NOMO-1 (cell line): ENCODE measurements at regions not wholly inside any gene's neighbourhood (a gene's known extent, or its start where the extent isn't known, plus 50 kb on each side); places are given as distances from the start of the nearest gene placed in this dataset.

Source experiments
- DNase-seq, 2 experiments: peaks; one replicate each; lab custom pipeline; 2025; ENCODE audit not compliant: unreplicated experiment in 2 of 2; lab: John Stamatoyannopoulos, UW

DNA sequence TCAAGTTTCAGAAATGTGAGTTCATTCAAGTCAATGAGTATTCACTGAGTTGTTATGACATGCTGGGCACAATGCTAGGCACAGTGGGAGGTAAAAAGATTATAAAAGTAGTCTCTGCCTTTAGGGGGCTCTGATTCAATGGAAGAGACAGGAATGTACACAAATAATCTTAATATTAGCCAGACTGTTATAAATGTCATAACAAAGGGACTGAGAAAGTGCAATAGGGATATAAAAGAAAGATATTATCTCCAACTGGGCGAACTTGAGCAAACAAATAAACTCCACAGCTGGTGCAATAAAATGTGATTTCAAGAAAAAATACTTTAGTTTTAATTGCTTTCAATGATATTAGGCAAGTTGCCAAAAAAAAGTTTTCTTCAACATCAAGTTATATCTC lies 755.2 kb downstream of the BRINP1 start:
- no peak for DNase-seq

DNA sequence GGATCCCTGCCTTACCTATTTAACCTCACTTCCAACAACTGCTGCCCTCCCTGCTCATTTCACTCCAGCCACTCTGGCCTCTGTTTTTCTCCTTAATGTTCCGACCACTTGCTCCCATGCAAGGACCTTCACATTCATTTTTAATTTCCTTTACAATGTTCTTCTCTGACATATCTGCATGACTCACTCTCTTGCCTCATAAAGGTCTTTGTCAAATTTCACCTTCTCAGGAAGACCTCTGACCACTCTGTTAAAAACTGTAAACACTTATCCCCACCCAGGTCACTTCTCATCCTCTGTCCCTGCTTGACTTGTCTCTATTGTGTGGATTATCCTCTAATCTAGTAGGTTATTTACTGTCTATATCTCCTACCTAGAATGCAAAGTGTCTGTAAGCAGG lies 751.2 kb downstream of the BRINP1 start:
- no peak for DNase-seq

DNA sequence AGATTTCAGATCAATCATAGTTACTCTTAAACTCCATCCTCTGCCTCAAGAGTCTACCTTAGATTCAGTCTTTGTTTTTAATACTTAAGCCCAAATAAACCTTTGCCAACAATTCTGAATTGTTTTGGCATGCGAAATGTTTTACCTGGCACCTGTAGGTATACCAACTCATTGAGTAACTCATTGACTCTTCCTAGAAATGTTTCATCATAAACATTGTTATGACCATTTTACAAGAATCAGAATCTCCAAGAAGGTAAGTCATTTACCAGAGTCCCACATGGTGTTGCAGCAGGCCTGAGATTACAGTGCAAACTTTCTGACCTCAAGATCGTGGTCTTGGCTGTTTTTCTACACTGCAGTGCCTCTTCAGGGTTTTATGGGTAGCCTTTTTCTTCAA lies 750.4 kb downstream of the BRINP1 start:
- no peak for DNase-seq

DNA sequence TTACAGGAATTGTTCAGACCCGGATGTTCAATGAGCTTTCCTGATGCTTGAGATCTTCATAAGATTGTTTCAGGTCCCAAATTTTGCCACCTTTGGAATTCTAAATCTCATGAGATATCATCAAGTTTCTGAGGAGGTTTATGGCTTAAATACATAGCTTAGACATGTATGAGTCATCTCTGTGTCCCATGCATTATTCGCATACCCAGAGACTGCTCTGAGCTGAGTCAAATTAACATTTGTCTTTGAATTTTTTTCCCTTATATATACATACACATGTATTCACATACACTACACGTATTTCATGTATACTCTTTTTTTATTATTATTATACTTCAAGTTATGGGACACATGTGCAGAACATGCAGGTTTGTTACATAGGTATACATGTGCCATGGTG lies 744.6 kb downstream of the BRINP1 start:
- no peak for DNase-seq

DNA sequence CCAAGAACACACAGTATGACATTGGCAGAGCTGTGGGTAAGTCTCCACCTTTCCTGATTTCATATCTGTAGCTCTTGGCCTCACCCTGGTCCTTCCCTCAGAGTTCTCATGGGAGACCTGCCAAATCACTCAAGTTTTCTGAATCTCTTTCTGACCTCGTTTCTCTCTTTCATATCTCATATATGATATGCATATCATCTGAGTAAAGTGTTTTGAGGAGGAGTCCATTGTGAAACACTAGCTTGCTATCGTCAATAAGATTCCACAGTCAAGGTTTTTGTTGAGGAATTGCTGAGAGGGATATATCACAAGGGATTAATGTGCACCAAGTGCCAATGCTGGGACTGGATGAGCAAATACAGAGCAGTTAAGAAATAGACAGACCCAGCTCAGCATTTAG lies 739.2 kb downstream of the BRINP1 start:
- DNase-seq = no peak

DNA sequence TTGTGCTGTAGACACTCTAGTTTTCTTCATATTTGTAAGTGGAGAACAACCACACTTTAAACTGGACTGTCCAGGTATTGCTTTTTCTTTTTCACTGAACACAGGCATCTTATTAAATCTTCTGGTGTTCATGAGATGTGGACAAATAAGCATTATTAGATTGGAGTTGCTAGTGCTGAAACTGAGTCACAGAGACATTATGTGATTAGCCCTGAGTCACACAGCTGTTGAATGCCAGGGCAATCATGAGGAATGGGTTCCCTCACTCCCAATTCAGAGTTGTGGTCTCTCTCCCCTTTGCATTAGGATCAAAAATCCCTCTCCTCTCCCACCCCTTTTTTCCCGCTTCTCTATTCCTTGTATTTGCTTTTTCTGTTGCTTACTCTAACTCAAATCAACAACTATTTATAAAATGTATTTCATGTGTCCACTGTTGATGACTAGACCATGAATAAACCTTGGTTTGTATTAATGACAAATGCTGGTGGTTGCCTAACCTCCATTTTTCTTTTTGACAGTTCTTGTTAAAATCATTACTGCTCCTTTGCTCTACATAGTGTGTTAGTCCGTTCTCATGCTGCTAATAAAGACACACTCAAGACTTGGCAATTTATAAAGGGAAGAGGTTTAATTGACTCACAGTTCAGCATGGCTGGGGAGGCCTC lies 738.2 kb downstream of the BRINP1 start:
- no peak for DNase-seq

DNA sequence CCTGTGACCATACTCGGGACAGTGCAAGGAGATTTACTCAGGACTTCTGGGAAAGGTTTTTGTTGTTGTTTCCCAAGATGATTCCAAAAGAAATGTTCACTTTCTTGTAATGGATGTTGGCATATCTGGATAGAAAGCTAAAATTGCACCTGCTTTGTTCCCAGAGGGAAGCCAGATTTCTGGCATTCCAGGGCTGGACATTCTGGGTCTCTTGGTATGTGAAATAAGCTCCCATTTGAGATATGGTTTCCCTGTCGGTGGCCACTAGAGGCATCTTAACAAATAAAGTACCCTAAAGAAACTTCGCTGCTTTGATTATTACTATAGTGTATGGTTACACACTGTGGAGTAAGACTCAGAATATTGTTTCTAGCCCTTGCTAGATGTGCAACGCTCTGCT lies 737.3 kb downstream of the BRINP1 start:
- no peak for DNase-seq

DNA sequence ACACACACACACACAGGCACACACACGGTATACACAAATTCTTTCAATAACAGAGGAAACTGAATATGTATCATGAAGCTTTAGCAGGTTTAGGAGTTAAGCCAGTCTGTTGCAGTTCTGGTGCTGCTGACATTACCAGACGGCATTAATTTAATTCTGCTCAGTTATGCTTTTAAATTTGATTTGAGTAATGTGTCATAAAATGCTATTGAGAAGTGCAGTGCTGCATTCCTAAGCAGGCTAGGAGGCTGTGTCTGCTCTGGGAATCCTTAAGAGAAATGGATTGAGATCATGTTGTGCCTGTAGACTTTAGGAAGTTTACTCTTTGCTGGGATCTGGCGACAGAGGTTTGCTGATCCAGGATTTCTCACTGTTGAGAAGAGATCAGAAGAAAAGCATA lies 733.8 kb downstream of the BRINP1 start:
- DNase-seq = no peak

DNA sequence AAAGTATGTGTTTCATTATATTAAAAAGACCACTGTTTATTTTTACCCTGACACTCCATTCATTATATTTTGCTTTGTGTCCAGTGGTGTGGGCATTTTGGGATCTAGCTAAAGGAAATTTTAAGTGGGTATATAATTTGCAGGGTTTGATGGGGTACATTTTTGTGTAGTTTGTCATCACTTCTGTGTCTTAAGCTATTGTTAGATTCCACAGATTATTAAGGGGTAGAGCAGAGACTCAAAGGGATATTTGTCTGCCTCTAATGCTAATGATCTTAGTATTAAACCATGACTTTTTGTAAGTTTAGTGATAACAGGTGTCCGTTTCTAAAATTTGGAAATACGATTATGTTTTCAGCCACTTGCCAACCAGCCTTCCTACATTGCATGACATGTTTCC lies 731.6 kb downstream of the BRINP1 start:
- no peak for DNase-seq

DNA sequence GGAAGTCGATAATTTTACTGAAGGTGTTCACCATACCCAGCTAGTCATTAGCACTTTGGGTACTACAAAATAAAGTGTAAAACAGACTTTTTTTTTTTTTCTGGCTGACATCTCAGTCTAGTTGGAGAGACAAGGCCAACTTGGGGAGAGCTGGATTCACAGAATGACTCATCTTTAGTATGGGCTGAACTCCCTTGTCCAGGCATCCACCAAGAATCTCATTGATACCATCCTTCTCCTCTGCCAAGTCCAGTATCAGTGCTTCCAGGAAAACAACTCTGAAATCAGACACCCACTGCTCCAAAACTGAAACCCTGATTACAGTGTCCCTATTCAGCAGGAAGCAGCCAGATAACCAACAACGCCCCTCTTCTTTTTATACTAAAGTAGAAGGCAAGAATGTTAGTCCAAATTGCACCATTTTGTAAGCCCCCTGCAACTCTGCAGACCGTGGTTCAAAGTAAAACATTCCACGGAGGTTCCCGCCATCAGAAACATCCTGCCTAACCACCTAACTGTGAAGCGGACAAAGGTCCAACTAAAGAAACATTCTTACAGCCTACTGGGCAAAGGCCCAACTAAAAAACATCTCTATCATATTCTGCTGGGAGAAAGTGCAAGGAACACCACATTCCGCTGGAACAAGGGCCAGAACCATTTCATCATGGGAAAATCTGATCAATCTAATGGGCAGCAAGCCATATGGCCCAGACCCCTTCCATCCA lies 728.2 kb downstream of the BRINP1 start:
- no peak for DNase-seq

DNA sequence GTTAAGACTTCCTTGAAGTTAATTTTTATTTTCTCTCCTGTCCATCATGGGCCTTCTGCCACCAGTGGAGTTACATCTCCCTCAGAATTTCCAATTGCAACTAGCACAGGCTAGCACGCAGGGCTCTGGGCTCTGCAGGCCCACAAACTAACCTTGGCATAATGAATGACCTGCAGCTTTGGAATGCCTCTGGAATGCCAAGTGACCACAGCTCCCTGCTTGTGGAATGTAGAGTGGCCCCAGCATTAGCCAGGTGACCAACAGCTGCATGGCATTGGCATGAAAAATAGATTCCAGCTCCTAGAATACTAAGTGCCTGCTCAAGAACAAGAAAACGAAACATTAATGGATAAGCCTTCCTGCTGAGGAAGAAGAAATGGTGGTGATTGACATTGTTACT lies 726.1 kb downstream of the BRINP1 start:
- DNase-seq = no peak

DNA sequence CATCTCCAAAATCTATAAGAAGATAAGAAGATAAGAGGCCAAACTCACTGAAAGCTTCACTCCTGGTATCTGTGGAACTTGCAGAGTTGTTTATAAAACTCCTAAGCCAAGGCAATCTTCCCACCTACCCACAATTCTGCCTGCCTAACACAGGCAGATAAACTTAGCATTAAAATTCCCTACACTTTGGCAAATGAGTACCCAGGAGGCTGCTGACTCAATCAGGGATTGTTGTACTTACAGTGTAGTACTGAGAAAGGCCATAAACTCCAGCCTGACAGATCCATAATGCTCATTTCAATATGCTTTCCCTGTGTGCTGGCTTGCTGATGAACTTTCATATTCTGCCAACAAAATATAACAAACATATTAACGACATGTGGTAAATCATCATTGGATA lies 725.2 kb downstream of the BRINP1 start:
- DNase-seq = no peak

DNA sequence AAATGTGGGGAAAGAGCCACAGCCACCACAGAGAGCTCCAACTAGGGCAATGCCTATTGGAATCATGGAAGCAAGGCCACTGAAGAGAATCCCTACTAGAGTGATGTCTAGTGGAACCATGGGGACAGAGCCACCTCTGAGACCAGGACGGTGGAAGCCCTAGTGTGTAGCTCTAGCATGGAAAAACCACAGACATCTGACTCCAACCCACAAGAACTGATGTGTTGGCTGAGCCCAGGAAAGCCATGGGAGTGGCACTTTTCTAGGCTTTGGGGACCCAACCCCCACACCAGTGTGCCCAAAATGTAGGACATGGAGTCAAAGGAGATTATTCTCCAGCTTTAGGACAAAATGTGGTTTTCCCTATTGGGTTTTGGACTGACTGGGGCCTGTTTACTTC lies 721.9 kb downstream of the BRINP1 start:
- no peak for DNase-seq

DNA sequence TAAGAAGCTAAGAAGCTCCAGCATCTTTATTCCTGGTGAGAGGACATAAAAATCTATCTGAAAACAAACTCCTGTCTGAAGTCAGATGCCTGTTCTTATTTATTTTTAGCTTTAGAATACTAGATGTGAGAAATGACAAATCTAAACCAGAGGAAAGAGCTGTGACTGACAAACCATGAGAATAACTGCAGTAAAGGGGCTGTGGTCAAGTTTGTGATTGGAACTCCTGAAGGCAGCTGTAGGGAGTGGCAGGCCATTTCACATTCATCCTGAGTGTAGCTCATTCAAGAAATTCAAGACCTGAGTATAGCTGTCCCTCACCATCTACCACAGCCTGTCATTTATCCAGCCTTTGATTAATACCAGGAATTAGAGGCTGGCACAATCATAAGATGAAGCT lies 718.8 kb downstream of the BRINP1 start:
- no peak for DNase-seq

DNA sequence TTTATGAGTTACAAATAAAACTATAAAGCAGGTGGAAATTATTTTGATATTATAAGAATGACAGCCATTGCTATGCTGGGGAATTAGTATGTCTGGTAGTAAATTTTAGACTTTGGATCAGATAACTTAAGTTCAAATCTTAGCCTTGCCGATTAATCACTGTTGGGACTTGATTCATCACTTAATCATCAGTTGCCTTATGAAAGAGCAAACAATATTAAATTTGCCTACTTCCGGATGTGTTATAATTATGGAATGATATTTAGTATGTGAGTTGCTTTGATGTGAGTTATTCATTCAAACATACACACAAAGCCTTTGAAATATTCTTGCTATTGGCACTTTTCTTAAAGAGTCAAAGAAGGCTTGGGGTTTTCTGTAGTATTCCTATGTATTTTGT lies 717.7 kb downstream of the BRINP1 start:
- no peak for DNase-seq

DNA sequence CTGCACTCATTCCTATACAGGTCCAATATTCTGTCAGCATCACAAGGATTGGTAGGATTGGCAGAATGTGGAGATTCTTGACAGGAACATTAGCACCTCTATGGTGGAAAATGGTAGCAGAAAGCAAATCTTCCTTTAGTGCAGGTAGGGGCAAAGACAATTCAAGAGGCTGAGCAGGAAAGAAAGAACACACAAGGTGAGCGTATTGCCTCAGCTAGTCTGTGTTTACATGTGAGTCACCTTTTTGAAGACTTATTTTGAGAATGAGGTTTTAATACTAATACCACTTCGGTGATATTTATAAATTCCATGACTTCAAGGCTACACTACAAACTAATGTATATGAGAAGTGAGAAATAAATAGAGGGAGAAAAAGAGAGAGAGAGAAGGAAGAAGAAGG lies 717.0 kb downstream of the BRINP1 start:
- no peak for DNase-seq

DNA sequence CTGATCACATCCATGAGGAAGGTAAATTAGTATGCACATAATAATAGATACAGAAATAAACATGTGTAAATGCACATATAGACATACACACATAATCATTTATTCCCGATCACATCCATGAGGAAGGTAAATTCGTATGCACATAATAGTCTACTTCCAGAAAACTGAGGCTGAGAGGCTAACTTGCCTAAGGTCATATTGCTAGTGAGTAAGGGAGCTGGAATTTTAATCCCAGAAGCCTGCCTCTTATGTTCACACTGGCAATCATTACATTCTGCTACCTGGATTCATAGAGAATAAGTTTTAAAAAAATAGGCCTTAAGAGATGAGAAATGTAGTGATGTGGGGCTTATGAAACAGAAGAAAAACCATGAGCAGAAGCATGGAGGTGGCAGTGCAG lies 716.3 kb downstream of the BRINP1 start:
- no peak for DNase-seq

DNA sequence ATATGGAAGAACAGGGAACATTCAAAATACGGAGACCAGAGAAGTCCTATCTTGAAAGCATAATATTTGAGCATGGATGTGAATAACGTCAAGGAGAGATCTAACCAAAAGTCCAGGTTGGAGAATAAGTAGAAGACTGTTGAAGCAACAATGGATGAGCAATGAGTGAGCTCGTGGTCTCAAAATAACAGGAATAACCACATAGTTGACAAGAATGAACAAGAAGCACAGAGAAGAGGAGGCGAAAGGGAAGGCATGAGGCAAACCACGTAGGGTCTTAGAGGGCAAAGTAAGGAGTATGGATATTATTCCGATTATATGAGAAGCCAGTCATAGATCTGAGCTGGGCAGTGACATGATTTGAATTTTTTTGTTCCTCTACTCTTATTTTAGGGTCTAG lies 710.2 kb downstream of the BRINP1 start:
- no peak for DNase-seq

DNA sequence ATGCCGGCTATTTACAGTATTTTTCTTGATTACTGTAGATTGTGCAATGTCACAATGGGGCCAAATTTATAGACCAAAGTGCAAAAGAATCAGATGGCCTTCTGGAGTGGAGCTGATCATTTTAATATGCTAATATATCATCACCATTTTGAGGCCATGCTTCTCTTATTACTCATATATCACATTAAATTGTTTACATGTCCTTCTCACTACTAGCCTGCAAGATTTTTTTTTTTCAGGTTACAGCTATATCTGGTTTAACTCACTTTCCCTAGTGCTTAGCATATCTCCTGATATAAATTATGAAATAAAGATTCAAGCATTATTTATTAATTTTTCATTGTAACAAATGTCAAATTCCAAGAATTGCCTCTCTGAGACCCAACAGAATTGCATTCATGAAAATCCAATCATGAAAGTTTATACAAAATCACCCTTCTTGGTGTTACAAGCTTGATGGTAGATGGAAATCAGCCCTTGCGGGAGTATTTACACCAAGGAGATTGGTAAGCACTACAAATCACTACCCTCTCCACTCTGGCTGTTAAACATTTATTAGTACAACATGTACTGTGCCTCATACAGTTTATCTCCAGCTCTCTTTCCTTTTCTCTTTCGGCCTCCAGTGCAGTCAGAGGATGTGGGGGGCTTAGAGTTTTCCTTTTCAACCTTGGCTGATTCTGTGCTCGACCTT lies 703.9 kb downstream of the BRINP1 start:
- no peak for DNase-seq

DNA sequence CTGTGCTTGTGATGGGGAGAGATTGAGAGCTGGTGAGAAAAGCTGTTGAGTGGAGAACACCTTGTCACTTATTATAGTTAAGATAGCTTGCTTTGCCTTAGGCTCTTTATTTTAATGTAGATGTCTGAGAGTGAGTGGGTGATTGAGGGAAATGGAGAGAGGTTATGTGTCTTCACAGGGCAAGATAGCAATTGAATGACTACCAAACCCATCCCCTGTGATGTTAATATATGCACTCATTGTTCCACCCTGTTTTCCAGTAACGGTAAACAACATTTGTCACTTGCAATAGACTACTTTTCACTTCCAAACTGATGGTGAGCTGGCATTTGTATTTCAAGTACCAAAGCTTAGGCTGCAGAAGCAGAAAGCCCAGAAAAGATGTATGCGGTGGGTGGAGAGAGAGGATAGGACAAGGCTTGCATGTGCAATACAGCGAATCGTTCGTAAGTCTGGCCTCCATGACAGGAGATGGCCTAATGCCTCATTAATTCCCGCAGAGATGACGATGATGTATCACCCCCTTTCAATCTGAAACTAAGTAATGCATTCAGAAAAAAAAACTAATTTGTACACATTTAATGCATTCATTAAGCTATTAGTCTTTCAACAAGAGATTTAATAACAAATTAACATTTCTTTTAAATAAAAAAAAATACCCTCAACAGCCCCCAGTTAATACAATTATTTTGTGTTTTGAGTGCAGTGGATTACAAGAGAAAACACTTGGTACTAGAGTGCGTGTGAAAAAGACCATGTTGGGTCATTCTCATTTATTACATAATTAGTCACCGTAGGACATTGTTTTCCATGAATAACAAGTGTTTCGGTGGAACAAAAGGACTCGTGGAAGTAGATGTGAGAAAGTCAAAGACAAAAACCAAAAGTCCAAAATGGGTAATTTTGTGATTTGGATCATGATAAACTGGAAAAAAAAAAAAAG lies 699.0 kb downstream of the BRINP1 start:
- no peak for DNase-seq

DNA sequence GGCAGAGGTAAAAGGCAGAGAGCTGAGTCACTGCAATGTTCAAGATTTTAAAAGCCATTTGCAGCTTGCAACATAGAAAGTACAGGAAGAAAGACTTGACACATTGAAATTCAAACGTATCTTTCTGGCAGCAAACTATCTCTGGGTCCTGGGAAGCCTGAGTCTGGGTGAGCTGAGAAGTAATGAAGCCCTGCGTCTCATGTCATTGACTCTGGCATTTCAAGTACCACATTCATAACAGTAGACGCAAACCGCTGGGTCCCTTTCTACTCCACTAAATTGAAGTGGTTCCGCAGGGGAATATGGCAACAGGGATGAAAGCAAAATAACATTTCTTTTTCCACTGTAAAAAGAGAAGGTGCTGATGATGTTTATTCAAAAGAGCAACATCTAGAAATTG lies 694.3 kb downstream of the BRINP1 start:
- no peak for DNase-seq
